ENCODE measurements at regions not wholly inside any gene's neighbourhood (a gene's known extent, or its start where the extent isn't known, plus 50 kb on each side); places are given as distances from the start of the nearest gene placed in this dataset.
"Not testable (repeated sequence)": the region's sequence is repeated elsewhere in the genome, so short reads cannot be mapped to it uniquely, and the experiment has no call there.

DNA sequence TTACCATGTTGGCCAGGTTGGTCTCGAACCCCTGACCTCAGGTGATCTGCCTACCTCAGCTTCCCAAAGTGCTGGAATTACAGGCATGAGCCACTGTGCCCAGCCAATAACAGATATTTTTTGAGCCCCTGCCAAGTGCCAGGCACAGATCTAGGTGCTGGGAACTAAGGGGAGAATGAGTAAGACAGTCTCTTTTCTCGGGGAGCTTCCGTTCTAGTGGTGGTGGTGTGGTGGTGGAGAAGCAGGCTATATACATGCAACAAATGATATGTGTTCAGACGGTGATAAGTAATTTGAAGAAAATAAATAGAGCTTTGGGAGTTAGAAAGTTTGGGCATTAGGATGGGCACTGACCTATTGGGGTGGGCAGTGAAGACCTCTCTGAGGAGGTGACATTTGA is 76.7 kb upstream of the VKORC1L1 start:
- Histone ChIP-seq H2AFZ (ENCODE audit: low read depth, low read length, severe bottlenecking) (no peak overlapping the region), H3K9ac (ENCODE audit: low read length) (no peak overlapping the region), H4K20me1 (ENCODE audit: low read depth, low read length) (no peaks in the 10 kb centered on the region), H3K27ac (ENCODE audit: low read depth, low read length) (no peak overlapping the region), H3K9me3 (ENCODE audit: insufficient read depth, low read length) (no peaks in the 10 kb centered on the region), H3K4me3 (ENCODE audit: insufficient read depth, low read length, poor library complexity, severe bottlenecking) (no peak overlapping the region), H3K79me2 (ENCODE audit: insufficient read depth, low read length) (no peaks in the 10 kb centered on the region), H3F3A (ENCODE audit: insufficient read depth) (no peaks in the 10 kb centered on the region), H3K4me2 (ENCODE audit: low read depth, low read length, poor library complexity, severe bottlenecking) (no peak overlapping the region), H3K27me3 (ENCODE audit: low read length) (no peaks in the 10 kb centered on the region), H3K36me3 (ENCODE audit: low read length) (no peaks in the 10 kb centered on the region), H3K9me2 (replicated peaks; ENCODE audit: insufficient read depth, low read length) (no peaks in the 10 kb centered on the region)
- TF ChIP-seq EZH2phosphoT487 (conservative IDR thresholded peaks at IDR 0.05; ENCODE audit: low read length): no peak
- TF ChIP-seq, protein P1, sequence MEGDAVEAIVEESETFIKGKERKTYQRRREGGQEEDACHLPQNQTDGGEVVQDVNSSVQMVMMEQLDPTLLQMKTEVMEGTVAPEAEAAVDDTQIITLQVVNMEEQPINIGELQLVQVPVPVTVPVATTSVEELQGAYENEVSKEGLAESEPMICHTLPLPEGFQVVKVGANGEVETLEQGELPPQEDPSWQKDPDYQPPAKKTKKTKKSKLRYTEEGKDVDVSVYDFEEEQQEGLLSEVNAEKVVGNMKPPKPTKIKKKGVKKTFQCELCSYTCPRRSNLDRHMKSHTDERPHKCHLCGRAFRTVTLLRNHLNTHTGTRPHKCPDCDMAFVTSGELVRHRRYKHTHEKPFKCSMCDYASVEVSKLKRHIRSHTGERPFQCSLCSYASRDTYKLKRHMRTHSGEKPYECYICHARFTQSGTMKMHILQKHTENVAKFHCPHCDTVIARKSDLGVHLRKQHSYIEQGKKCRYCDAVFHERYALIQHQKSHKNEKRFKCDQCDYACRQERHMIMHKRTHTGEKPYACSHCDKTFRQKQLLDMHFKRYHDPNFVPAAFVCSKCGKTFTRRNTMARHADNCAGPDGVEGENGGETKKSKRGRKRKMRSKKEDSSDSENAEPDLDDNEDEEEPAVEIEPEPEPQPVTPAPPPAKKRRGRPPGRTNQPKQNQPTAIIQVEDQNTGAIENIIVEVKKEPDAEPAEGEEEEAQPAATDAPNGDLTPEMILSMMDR (IDR thresholded peaks at IDR 0.05; ENCODE audit: insufficient read depth, low read length, poor library complexity, severe bottlenecking): no peak

DNA sequence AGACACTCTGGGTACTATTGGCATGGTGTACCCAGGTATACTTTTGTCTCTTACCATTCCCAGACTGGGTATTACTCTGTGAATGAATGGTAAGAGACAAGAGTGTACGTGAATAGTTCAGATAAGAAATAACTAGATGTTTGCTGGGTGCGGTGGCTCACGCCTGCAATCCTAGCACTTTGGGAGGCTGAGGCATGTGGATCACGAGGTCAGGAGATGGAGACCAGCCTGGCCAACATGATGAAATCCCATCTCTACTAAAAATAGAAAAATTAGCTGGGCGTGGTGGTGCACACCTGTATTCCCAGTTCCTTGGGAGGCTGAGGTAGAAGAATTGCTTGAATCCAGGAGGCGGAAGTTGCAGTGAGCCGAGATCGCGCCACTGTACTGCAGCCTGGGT is 75.8 kb upstream of the VKORC1L1 start:
- H3K27me3 ChIP-seq (ENCODE audit: low read length); H3K4me3 ChIP-seq (ENCODE audit: insufficient read depth, low read length, poor library complexity, severe bottlenecking); H3K9me2 ChIP-seq (replicated peaks; ENCODE audit: insufficient read depth, low read length): not testable (repeated sequence)

DNA sequence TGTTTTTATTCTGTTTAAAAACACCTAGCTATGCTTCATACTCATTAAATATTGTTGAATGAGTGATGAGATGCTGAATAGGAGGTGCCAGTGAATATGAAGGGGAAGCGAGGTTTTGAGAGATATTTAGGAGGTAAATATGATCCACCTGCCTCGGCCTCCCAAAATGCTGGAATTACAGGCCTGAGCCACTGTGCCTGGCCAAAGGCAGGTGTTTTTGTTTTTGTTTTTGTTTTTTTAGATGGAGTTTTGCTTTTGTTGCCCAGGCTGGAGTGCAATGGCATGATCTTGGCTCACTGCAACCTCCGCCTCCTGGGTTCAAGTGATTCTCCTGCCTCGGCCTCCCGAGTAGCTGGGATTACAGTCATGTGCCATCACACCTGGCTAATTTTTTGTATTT is 75.3 kb upstream of the VKORC1L1 start:
- not testable (repeated sequence) for H3K4me2 ChIP-seq (ENCODE audit: low read depth, low read length, poor library complexity, severe bottlenecking); H2AFZ ChIP-seq (ENCODE audit: low read depth, low read length, severe bottlenecking); H3F3A ChIP-seq (ENCODE audit: insufficient read depth); H3K9me2 ChIP-seq (replicated peaks; ENCODE audit: insufficient read depth, low read length); H4K20me1 ChIP-seq (ENCODE audit: low read depth, low read length); H3K36me3 ChIP-seq (ENCODE audit: low read length); H3K79me2 ChIP-seq (ENCODE audit: insufficient read depth, low read length); H3K9me3 ChIP-seq (ENCODE audit: insufficient read depth, low read length); H3K27ac ChIP-seq (ENCODE audit: low read depth, low read length); H3K4me3 ChIP-seq (ENCODE audit: insufficient read depth, low read length, poor library complexity, severe bottlenecking); H3K9ac ChIP-seq (ENCODE audit: low read length); H3K27me3 ChIP-seq (ENCODE audit: low read length)

More for the DNA sequence above, 75.8 kb upstream of the VKORC1L1 start:
- not testable (repeated sequence) for H3K36me3 ChIP-seq (ENCODE audit: low read length); H2AFZ ChIP-seq (ENCODE audit: low read depth, low read length, severe bottlenecking); H3F3A ChIP-seq (ENCODE audit: insufficient read depth); H3K9ac ChIP-seq (ENCODE audit: low read length); H3K79me2 ChIP-seq (ENCODE audit: insufficient read depth, low read length); H3K4me2 ChIP-seq (ENCODE audit: low read depth, low read length, poor library complexity, severe bottlenecking); H4K20me1 ChIP-seq (ENCODE audit: low read depth, low read length); H3K9me3 ChIP-seq (ENCODE audit: insufficient read depth, low read length); H3K27ac ChIP-seq (ENCODE audit: low read depth, low read length)

DNA sequence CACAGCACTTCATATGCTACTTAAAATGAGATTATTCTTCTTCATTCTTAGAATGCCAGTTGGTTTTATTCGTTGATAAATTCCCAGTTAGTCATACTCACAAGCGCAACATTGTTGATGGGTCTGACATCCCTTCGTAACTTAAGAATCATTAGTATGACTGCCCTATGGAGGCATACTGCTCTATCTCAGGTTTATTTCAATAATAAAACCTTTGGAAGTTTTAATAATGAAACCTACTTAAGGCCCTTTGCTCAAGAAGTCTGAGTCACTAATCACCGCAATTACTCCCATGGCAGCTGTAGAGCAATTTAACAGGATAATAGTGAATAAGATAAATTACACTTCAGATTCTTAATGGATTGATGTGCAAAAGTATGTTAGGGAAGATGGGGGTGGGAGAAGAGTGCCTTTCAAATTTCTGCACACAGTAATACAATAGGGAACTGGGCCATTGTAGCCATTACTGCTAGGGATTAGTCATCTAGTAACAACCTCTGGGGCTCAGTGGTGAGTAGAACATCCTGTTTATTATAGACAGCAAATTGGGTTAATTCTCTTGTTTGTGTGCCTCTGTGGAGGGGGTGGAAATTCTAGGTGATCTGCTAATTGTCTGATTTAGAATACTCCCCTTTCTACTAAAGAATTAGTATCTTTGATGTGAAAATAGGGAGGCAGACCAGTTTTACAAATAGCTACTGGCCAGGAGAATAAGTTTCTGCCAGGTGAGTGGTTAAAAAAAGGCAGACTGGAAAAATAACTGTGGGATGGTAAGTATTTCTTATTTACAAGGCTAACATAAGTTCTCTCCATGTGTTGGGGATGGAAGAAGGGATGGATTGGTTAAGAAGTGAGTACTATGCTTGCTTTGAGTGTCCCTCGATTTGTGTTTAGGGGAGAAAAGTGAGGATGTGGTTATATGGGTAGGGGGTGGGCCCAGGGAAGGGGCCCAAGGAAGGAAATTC is 74.5 kb upstream of the VKORC1L1 start:
- no peak overlapping the region for H3K4me3 ChIP-seq (ENCODE audit: insufficient read depth, low read length, poor library complexity, severe bottlenecking)
- H3K27me3 ChIP-seq (ENCODE audit: low read length): no peaks in the 10 kb centered on the region
- no peak overlapping the region for H3K27ac ChIP-seq (ENCODE audit: low read depth, low read length)
- no peak overlapping the region for H3K9ac ChIP-seq (ENCODE audit: low read length)
- no peaks in the 10 kb centered on the region for H3K9me2 ChIP-seq (replicated peaks; ENCODE audit: insufficient read depth, low read length)
- no peak overlapping the region for H2AFZ ChIP-seq (ENCODE audit: low read depth, low read length, severe bottlenecking)
- no peaks in the 10 kb centered on the region for H3K9me3 ChIP-seq (ENCODE audit: insufficient read depth, low read length)
- TF ChIP-seq EZH2phosphoT487 (conservative IDR thresholded peaks at IDR 0.05; ENCODE audit: low read length): no peak
- TF ChIP-seq, protein P1 (IDR thresholded peaks at IDR 0.05; ENCODE audit: insufficient read depth, low read length, poor library complexity, severe bottlenecking): no peak
- H3K4me2 ChIP-seq (ENCODE audit: low read depth, low read length, poor library complexity, severe bottlenecking): no peak overlapping the region
- no peaks in the 10 kb centered on the region for H3K36me3 ChIP-seq (ENCODE audit: low read length)
- H3K79me2 ChIP-seq (ENCODE audit: insufficient read depth, low read length): no peaks in the 10 kb centered on the region
- no peaks in the 10 kb centered on the region for H4K20me1 ChIP-seq (ENCODE audit: low read depth, low read length)
- no peaks in the 10 kb centered on the region for H3F3A ChIP-seq (ENCODE audit: insufficient read depth)

DNA sequence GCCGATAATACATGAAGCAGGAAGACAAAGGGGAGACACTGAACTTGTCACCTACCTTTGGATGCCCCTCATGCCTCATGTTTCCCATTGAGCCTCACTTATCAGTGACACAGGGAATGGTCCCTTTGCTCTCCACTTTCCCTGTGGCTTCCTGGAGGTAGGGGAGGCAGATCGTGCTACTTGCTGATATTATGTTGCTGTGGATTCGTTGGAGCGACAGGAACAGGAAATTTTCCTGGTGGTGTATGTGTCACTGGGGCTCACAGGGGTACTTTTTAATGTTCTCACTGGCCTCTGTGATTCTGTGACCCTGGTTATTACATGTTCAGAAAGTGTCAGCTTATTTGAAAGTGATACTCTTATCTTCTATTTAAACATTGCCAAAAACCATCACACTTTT is 72.7 kb upstream of the VKORC1L1 start:
- not testable (repeated sequence) for H3K36me3 ChIP-seq (ENCODE audit: low read length); H3K27ac ChIP-seq (ENCODE audit: low read depth, low read length); H3F3A ChIP-seq (ENCODE audit: insufficient read depth); H3K9me3 ChIP-seq (ENCODE audit: insufficient read depth, low read length); H3K4me3 ChIP-seq (ENCODE audit: insufficient read depth, low read length, poor library complexity, severe bottlenecking); H4K20me1 ChIP-seq (ENCODE audit: low read depth, low read length); H3K9ac ChIP-seq (ENCODE audit: low read length); H3K4me2 ChIP-seq (ENCODE audit: low read depth, low read length, poor library complexity, severe bottlenecking); H2AFZ ChIP-seq (ENCODE audit: low read depth, low read length, severe bottlenecking); H3K27me3 ChIP-seq (ENCODE audit: low read length); H3K9me2 ChIP-seq (replicated peaks; ENCODE audit: insufficient read depth, low read length); H3K79me2 ChIP-seq (ENCODE audit: insufficient read depth, low read length)
